NCI-H345 treated with DMSO at 0.1 percent for 48 hours (cell line): ENCODE measurements at regions not wholly inside any gene's neighbourhood (a gene's known extent, or its start where the extent isn't known, plus 50 kb on each side); places are given as distances from the start of the nearest gene placed in this dataset.

Experiments
- DNase-seq: peaks from one replicate; lab custom pipeline; 2025; ENCODE audit not compliant: unreplicated experiment; lab: John Stamatoyannopoulos, UW

DNA sequence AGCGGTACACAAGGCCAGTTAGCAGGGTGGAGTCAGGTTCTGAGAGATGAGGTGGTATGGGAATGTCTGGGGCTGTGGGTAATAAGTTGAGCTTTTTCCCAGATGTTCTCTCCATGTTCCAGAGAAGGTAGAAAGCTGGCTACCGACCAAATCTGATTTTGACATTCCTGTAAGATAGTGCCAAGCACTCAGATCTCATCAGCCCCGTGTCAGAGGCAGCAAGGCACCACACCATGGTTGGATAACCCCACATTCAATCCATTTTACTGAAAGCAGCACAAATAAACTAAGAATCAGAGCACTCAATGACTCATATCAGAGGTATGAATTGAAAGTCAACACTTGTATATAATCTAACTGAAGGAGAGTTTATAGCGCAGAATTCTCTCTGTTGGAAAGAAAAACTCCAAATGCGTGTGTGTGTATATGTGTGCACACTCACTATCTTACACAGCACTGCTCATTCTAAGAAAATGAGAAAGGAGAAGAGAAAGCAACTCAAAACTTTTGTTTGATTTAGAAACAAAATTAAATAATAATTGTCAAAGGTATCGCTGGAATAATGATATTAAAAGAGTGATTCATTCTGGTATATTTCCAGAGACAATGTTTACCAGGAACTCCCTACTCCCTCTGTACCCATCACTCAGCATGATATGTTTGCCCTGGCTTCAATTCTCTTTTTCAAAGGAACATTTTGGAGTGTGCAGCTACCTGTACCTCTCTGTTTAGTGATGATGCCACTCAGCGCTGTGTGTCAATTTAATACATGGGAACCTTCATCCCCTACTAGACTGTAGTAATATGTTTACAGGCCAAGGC lies 375.1 kb upstream of the ID2 start:
- no peak for DNase-seq

DNA sequence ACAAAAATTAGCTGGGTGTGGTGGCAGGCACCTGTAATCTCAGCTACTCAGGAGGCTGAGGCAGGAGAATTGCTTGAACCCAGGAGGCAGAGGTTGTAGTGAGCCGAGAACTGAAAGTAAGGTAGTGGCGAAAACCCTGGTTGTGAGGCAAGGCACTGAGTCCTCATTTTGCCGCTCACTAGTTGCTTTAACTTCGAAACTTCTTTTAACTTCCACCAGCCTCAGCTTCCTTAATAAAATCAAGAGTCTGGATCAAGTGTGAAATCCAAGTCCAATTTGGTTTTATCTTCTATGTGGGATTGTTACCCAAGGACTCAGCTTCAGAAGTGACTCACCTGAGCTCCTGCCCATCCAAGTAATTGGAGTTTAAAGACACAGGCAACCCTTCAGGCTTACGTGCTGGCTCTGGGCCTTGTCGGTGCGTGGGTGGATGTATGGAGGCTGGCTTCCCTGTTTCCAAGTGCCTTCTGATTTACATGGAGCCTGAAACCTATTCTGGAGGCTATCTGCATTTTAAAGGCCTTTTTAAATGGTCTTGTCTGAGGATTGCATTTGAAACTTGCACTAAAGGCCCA lies 374.2 kb upstream of the ID2 start:
- DNase-seq, result no peak

DNA sequence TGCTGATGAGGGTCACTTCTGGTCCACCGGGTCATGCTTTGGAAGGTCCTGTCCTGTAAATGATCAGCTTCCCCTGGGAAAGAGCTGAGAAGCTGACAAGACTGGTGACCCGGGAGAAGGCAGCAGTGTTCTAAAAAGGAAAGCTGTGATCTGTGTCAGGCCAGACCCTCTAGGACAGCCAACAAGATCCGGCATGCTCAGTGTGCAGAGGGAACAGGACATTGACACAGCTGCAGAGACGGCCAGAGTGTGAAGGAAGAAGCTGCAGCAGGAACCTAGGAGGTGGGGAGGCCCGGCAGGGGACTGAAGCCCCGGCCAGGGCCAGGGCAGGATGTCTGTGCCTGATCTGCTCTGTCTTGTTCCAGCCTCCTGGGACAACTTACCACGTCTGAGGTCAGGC lies 372.7 kb upstream of the ID2 start:
- no peak for DNase-seq

DNA sequence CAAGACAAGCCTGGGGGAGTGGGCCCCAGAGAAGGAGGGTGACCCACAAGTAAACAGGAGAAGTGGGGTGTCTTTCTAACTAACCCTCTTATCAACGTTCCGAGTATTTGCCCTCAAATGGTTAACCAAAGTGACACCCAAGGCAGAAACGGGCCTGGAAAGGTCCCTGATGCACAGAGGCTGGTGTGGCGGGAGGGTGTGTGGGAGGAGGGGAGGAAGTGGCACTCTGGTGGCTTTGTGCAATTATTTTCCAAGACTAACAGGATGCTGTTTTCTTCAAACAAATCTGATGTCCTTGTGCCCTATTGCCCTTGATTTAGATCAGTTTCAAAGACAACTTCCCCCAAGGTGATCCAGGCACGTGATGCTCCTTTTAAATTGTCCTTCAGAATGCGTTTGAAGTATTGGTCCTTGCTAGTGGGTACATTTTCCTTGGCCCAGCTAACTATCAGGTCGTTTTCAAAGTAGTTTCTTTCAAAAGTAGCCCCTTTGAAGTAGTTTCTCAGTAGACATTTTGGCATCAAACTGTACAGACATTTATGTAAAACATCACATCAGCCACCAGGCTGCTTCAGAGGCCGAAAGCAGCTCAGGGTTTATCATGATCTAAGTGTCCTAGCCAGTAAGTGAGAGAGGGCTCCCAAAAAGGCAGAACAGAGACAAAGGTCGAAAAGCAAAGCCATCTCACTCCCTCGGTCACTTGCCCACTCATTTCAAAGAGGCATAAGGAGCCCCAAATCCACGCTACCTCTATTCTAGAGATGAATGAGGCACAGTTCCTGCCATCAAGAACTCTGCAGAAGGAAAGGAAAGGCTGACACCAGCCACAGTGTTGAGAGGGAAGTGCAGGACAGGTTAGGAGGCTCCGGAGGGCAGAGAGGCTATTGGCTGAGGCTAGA lies 371.1 kb upstream of the ID2 start:
- DNase-seq, result no peak

DNA sequence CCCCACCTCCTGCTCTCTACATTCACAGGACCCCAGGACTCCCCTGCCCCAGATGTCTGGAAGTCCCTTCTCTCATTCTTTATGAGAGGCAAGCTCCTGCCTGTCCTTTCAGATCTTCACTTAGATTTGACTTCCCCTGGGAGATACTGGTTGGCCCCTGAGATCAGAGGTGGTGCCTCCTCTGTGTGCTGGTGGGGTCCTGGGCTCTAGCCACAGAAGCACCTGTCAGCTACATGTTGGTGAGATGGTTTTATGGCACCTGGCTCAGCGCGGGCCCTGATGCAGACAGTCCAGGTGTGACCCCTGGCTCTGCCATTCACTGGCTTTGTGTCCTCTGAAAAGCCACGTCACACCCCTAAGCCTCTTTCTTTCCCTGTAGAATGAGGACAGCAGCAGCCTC lies 369.6 kb upstream of the ID2 start:
- DNase-seq, result no peak

DNA sequence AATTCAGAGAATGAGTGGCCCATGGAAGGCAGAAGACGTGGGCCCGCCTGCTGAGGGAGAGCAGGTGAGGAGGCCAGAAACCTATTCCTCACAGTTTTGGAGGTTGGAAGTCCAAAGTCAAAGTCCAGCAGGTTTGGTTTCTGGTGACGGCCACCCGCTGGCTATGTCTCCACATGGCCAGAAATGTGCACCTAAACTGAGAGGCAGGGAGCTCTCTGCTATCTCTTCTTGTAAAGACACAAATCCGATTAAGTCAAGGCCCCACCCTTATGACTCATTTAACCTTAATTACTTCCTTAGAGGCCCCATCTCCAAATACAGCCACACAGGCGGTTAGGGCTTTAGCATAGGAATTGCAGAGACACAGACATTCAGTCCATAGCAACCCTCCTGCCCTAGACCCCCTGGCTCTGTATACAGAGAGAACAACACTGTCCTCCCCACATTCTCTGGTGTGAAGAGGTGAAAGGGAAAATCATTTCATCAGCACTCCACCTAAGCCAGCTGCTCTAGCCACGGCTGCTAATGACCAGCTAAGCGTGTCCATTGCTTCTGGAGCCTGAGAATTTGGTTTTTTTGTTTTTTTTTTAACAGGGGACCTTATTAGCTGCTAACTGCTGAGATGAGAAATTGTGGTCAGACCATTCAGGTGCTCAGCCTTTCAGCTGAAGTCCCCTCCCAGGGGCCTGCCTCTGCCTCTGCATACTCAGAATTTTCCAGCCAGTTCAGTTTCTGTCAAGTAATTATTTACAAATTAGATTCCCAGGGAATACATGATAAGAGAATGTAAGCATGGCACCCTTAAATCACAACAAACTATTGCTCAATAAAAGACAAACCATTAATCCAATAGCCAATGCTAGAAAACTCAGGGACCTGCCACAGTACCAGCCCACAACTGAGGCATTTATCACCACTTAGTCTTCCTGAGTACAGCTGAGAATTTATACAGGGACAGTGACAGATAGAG lies 368.7 kb upstream of the ID2 start:
- no peak for DNase-seq

DNA sequence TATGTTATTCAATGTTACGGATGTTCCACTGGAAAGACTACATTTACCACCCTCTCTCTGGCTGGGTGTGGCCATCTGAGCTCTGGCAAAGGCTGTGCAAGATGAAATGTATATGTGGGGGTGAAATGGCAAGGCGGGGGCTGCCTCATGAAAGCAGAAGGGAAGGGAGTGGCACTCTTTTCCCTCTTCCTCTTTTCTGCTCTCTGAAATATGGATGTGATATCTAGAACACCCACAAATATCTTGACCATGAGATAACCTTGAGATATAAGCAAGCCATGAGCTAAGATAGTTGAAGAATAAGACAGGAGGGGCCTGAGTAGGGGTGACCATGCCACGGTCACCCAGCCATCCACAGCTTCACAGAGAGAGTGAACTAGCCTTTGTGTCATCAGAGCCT lies 367.8 kb upstream of the ID2 start:
- DNase-seq, result no peak

DNA sequence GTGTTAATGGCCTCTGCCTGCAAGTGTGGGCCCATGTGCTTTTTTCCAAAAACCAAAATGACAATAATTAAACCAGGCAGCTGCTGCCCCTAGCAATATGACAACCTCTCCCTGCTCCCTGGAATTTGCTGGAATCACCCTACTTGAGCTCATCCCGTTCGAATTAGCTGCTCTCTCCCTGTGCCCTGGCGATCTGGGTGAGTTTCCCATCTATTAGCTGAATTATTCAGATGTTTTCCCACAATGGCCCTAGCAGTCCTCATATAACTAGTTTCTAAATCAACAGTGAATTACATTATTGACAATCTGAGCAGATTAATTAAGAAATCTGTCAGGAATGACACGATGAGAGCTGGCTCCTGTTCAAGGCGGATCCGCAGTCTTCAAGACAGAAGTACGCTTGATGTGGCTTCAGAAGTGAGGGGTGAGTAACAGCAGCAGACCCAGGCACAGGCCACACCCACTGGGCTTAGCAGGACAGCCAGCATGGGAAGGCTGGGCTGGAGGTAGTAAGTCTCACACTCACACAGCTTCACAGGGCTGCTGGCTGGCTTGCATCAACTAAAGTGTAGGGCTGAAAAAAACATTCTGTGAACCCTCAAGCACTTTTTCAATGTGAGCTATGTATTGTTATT lies 366.2 kb upstream of the ID2 start:
- no peak for DNase-seq

DNA sequence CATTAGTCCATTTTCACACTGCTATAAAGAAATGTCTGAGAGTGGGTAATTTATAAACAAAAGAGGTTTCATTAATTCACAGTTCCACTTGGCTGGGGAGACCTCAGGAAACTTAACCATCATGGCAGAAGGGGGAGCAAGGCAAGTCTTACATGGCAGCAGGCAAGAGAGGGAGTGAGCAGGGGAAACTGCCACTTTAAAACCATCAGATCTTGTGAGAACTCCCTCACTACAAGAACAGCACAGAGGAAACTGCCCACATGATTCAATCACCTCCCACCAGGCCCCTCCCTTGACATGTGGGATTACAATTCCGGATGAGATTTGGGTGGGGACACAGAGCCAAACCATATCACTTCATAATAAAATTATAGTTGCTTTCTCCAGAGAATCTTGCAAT lies 365.5 kb upstream of the ID2 start:
- DNase-seq, result no peak

DNA sequence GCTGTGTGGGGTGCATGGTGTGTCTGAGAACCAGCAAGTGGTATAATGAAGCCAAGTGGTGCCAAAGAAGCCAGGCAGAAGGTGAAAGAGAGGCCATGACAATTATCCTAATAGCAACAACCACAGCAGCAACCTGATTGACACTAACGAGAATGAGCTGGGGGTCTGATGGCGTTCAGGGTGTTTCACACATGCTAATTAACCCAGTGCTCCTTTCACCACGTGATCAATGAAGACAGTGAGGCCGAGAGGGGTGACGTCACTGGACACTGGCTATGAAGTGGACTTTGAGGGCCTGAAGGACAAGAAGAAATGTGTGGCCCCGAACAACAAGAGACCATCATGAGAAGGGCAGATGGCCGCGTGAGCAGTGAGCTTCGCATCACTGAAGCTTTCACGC lies 364.4 kb upstream of the ID2 start:
- DNase-seq, result no peak

DNA sequence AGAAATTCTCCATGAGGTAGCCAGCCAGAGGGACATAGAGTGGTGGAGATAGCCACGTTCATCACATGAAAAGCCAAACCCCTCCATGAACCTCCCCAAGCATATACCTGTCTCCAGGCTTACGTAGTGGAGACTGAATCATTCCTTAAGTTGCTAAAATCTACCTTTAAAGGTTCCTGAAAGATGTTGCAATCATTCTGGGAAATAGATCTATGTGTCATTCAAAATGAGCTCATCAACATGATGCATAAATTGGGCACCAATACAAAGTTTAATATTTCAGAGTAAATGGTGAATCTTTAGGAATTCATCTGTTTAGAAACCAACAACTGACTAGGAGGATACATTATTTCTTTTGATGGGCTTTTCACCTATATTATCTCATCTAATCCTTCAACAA lies 362.6 kb upstream of the ID2 start:
- DNase-seq, result no peak

DNA sequence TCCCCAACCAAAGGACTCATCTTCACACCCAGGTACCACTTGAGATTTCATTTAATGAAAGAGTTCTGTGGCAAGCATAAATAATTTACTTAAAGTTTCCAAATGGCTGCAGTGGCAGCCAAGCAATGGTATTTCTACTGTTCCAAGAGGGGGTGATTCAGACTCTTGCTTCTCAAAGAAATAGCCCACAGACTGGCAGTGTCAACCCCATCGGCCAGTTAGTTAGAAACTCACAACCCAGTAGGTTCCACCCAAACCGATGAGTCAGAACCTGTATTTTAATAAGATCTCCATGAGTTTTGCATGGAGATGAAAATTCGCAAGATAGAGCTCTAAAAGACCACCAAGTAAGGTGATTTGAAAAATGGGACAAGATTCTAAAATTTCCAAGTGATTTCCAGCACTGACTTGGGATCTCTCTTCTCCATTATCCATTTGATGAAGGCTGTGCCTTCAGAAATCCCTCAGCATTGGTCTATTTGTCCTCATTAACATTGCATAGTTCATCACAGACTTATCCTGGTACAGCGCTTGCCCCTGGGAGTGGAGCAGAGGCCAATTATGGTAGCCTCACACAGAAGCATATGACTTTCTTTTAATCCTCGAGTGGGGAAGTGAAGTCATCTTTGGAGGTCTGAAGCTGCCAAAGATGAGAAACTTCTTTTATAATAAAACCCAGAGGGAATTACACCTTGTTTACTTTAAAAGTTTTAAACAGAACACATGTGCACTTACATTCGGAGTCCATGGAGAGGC lies 361.4 kb upstream of the ID2 start:
- DNase-seq, result no peak

DNA sequence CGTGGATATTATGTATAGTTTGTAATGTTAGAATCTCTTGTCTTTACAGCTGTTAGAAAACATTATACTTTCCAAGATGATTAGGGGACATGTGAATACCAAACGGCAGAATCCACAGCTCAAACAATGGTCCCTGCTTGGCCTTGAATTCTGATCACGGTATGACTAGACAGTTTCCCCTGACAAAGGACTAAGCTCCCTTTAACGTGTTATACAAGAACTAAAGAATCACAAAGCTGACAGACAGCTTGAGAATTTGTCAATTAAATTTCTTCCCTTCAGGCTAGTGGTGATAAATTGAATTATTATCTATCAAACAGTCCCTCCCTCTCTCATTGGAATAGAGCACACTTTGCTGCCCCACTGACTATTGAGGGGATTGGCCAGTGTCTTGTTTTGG lies 359.2 kb upstream of the ID2 start:
- no peak for DNase-seq

DNA sequence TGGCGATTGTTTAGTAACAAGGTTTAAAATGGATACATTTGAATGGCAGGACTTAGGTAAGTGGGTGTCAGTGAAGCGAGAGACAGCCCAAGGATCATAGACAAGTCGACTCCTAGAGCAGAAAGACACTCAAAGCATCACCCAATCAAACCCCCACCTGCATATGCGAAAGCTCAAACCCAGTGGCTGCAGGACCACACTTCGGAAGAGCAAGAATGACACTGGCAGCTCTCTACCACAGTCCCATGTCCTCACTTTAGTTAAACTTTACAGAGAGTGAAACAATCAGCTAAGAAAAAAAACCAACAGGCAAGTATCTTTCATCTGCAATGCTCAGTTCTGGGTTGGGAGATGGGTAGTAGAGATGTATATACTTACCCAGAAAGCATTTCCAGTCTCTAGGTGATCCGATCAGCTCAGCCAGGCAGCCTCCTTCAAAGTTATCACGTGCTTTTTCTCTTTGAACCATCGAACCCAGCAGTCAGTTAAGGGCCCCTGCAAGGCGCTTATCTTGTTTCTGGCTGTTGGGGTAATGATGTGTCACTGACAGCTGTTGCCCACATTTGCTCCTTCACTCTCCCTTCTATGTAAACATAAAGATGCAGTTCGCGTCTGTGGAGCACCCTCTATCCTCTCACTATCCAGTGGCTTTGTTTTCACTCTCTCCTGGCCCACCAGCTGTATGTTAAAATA lies 357.5 kb upstream of the ID2 start:
- peak; percentile 96 for DNase-seq

DNA sequence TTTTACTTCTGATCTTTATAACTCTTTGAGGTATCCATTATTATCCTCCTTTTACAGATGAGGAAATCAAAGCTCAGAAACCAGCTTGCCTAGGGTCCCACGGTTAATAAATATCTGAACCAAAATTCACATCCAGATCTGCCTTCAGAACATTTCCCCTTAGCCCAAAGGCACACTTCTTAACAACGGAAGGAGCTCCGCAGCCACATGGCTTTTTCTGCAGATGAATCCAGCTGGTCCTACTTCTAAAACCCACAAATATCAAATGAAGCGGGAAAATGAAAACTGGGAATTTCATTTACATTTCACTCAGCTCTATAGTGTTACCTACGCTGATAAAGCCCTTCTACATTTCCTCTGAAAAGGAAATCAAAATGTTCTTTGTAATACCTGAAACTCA lies 357.0 kb upstream of the ID2 start:
- DNase-seq, result no peak

DNA sequence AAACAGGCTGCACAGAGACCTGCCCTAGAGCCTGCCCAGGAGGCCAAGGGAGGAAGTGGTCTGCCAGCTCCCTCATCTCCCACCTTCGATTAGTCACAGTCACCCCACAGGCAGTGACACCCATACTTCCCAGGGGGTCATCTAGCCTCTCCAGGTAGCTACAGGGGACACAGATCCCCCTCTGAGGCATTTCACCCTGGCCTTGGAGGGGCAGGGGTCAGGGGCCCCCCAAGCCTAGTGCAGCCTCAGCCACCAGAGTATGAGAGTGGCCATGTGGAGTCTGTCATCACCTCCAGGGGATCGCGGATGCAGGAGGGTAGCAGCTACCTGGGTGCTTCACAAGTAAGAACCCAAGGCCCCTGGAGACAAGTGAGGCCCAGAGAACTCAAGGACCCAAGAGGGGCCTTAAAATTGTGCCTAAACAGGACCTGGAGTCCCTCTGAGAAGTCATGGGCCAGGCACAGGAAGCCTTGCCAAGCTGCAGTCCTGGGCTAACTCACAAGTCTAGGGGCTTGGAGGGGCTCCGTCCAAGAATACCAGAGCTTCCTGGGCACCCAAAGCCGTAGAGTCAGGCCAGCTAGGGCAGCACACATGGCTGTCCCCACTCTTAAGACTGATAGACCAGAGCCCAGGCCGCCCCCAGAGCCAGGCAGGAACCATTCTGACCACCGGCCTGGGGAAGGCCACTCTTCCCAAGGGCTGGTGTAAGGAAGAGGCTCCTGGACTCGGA lies 354.3 kb upstream of the ID2 start:
- no peak for DNase-seq

DNA sequence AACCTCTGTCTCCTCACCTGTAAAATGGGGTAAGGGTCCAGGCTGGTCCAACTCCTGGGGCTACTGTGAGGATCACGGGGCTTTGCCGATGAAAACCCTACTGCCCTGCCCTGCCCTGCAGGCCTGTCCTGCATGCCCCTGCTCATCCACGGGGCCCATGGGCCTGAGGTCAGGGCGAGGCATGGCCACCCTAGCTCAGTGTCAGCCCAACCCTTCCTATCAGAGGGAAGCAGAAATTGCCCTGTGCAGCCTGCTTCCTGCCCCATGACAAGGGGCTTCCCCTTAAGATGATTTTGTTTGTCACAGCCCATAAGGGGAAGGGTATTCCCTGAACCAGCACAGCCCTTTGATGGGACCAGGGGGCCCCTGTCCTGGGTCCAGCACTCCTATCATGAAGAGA lies 353.6 kb upstream of the ID2 start:
- no peak for DNase-seq
